Colonic mucosa (tissue), 4 donors: ENCODE measurements at regions not wholly inside any gene's neighbourhood (a gene's known extent, or its start where the extent isn't known, plus 50 kb on each side); places are given as distances from the start of the nearest gene placed in this dataset.

Experiments
- DNase-seq: peaks from one replicate; pipeline ENCODE4 v3.0.0-alpha.2; 2020
- H3K27ac ChIP-seq: fragments of 200-600 bp; one replicate; pipeline ENCODE4 v1.8.0; 2021
- H3K27me3 ChIP-seq: fragments of 200-600 bp; one replicate; pipeline ENCODE4 v1.8.0; 2021
- H3K36me3 ChIP-seq: fragments of 200-600 bp; one replicate; pipeline ENCODE4 v1.8.0; 2021
- H3K4me1 ChIP-seq: fragments of 200-600 bp; one replicate; pipeline ENCODE4 v1.8.0; 2021; ENCODE audit warnings: mild to moderate bottlenecking
- H3K4me3 ChIP-seq: fragments of 200-600 bp; one replicate; pipeline ENCODE4 v1.8.0; 2021
- H3K9ac ChIP-seq, 2 donors: one replicate each; pipeline ENCODE4 v1.7.0; 2013; ENCODE audit warnings: control low read depth in 2 of 2, low read depth in 2 of 2, low read length in 2 of 2
- H3K9me3 ChIP-seq: fragments of 200-600 bp; one replicate; pipeline ENCODE4 v1.8.0; 2021
- intact Hi-C: fragments of 100-400 bp; cut with DNase I; formaldehyde crosslinking; loops from one replicate; pipeline ENCODE4 v1.14.1; 2022
- TF ChIP-seq, protein P1 (sequence below): fragments of 200-600 bp; IDR thresholded peaks from one replicate; pipeline ENCODE4 v1.8.0; 2022; ENCODE audit warnings: antibody characterized with exemption, mild to moderate bottlenecking
- donor health status: healthy.
- donor health status: DM: no; HTN: no; CAD: no.
- donor health status: DM: no; HTN: no; CAD: no.

DNA sequence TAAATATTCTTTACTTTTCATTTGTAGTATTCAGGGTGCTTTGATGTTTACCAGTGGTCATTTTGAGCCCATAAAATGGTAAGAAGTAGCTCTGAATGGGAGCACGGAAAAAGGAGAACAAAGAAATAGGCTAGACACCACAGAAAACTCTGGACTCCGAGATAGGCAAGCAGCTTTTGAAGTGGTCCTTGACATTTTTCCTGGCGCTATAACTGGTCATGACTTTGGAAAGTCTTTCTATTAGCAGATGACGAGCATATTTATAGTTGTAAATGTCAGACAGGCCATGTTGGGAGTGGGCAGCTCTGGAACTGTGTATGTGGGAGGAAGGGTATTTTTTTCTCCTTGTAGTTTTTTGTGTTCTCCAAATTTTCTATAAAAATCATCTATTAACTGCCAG, 126.1 kb upstream of the POC5 start:
- H3K4me3 ChIP-seq = no peak overlapping the region
- DNase-seq = no peak
- TF ChIP-seq, protein P1, sequence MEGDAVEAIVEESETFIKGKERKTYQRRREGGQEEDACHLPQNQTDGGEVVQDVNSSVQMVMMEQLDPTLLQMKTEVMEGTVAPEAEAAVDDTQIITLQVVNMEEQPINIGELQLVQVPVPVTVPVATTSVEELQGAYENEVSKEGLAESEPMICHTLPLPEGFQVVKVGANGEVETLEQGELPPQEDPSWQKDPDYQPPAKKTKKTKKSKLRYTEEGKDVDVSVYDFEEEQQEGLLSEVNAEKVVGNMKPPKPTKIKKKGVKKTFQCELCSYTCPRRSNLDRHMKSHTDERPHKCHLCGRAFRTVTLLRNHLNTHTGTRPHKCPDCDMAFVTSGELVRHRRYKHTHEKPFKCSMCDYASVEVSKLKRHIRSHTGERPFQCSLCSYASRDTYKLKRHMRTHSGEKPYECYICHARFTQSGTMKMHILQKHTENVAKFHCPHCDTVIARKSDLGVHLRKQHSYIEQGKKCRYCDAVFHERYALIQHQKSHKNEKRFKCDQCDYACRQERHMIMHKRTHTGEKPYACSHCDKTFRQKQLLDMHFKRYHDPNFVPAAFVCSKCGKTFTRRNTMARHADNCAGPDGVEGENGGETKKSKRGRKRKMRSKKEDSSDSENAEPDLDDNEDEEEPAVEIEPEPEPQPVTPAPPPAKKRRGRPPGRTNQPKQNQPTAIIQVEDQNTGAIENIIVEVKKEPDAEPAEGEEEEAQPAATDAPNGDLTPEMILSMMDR = no peak
- no peaks in the 10 kb centered on the region for H3K27me3 ChIP-seq
- no peak overlapping the region for H3K27ac ChIP-seq
- H3K36me3 ChIP-seq = no peaks in the 10 kb centered on the region
- no peaks in the 10 kb centered on the region for H3K9me3 ChIP-seq
- no peaks in the 10 kb centered on the region for H3K4me1 ChIP-seq
- no peak overlapping the region for H3K9ac ChIP-seq
- intact Hi-C loops = no loop called here

DNA sequence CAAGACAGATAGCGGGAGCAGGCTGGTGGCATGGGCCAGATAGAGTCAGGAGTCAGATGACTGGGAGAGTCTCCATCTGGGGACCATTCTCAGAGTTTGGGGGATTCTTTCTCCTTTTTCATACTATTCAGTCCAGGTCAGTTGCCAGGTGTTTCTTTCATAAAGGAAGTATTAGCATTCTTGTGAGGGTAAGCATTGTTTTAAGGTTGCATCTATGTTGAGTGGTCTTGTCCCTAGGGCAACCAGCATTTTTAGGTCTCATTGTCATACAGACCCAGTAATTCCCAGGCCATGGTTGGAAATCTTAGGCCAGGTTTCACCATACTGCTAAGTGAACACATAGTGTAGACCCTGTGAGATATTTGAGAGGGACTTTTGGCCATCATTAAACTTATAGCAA, 122.3 kb upstream of the POC5 start:
- H3K4me3 ChIP-seq = no peak overlapping the region
- H3K36me3 ChIP-seq = no peaks in the 10 kb centered on the region
- intact Hi-C loops = no loop called here
- no peaks in the 10 kb centered on the region for H3K4me1 ChIP-seq
- DNase-seq = no peak
- no peaks in the 10 kb centered on the region for H3K9me3 ChIP-seq
- H3K27ac ChIP-seq = no peak overlapping the region
- H3K27me3 ChIP-seq = no peaks in the 10 kb centered on the region
- no peak overlapping the region for H3K9ac ChIP-seq
- TF ChIP-seq, protein P1 = no peak

DNA sequence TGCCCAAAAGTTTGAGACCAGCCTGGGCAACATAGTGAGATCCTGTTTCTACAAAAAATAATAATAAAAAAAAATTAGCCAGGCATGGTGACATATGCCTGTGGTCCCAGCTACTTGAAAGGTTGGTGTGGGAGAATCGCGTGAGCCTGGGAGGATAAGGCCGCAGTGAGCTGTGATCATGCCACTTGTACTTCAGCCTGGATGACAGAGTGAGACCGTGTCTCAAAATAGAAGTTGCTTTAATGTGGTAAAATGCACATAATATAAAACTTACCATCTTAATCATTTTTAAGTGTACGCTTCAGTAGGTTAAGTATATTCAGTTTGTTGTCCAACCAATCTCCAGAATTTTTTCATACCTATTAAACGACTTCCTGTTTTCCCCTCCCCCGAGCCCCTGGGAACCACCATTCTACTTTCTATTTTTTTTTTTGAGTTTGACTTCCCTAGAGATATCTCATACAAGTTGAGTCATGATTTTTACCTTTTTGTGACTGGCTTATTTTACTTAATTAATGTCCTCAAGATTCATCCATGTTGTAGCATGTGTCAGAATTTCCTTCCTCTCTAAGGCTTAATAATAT, 120.1 kb upstream of the POC5 start:
- no peaks in the 10 kb centered on the region for H3K9me3 ChIP-seq

DNA sequence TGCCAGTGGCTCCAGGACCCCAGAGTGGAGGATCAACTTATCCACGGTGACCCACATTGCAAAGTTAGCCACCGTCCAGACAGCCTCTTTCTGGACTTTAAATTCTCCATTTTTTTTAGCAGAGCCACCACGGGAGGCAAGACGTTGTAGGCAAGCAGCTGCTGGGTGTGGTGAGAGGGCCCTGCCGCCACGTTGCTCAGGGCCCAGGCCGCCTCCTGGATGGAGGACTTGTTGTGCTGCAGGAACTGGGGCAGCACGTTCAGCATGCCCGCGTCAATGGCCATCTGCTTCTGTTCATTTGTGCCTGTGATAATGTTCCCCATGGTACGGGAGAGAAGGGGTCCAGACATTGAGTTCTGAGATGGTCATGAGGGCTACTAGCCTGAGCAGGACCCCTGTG, 114.3 kb upstream of the POC5 start:
- no peaks in the 10 kb centered on the region for H3K9me3 ChIP-seq
- TF ChIP-seq, protein P1 = no peak
- H3K9ac ChIP-seq = no peak overlapping the region
- H3K36me3 ChIP-seq = no peaks in the 10 kb centered on the region
- no peaks in the 10 kb centered on the region for H3K4me1 ChIP-seq
- H3K27ac ChIP-seq = no peak overlapping the region
- DNase-seq = no peak
- H3K27me3 ChIP-seq = no peaks in the 10 kb centered on the region
- no peak overlapping the region for H3K4me3 ChIP-seq
- intact Hi-C loops = no loop called here

More for the DNA sequence above, 120.1 kb upstream of the POC5 start:
- Histone ChIP-seq H3K4me1 (no peaks in the 10 kb centered on the region), H3K9ac (no peak overlapping the region), H3K4me3 (no peak overlapping the region), H3K27ac (no peak overlapping the region), H3K27me3 (no peaks in the 10 kb centered on the region), H3K36me3 (no peaks in the 10 kb centered on the region)
- DNase-seq = no peak
- TF ChIP-seq, protein P1 = no peak
- intact Hi-C loops = no loop called here

DNA sequence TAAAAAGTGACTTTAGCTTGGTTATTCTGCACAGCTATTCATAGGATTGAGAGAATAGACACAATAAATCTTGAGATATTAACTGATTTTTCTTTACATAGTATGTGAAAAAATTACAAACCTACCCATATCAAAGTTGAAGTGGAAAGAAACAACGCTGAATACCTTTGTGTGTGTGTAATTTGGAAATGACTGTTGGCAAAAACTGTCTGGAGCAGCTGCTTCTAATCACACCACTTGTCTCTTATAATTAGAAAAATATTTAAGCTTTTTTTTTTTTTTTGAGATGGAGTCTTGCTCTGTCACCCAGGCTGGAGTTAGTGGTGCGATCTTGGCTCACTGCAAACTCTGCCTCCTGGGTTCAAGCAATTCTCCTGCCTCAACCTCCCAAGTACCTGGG, 110.8 kb upstream of the POC5 start:
- TF ChIP-seq, protein P1 = no peak
- Histone ChIP-seq H3K27me3 (no peaks in the 10 kb centered on the region), H3K27ac (no peak overlapping the region), H3K9ac (no peak overlapping the region), H3K9me3 (no peaks in the 10 kb centered on the region), H3K36me3 (no peaks in the 10 kb centered on the region), H3K4me1 (no peaks in the 10 kb centered on the region), H3K4me3 (no peak overlapping the region)
- DNase-seq = no peak
- intact Hi-C loops = no loop called here
